Right renal cortex interstitium (tissue), 3 donors: ENCODE measurements at regions not wholly inside any gene's neighbourhood (a gene's known extent, or its start where the extent isn't known, plus 50 kb on each side); places are given as distances from the start of the nearest gene placed in this dataset.

ENCODE experiments used
- DNase-seq, 3 donors: peaks; one replicate each; pipeline ENCODE4 v3.0.0-alpha.2; 2013; ENCODE audit warnings: low read depth in 3 of 3, low spot score in 2 of 3

GRCh38 chr1:229040630-229041358 is 230.1 kb upstream of the RAB4A start:
- DNase-seq: no peak

- DNase-seq: no peak
These were observed 229.0 kb upstream of the RAB4A start for GRCh38 chr1:229041946-229042345.

GRCh38 chr1:229042482-229042881 is 228.4 kb upstream of the RAB4A start:
- DNase-seq: no peak

GRCh38 chr1:229043115-229043514 is 227.8 kb upstream of the RAB4A start:
- DNase-seq: no peak

GRCh38 chr1:229046251-229046853 is 224.6 kb upstream of the RAB4A start:
- DNase-seq: no peak

- DNase-seq: no peak
These were observed 223.6 kb upstream of the RAB4A start for GRCh38 chr1:229047161-229047839.

- DNase-seq: no peak
These were observed 222.9 kb upstream of the RAB4A start for GRCh38 chr1:229047840-229048620.

- DNase-seq: no peak
These were observed 222.0 kb upstream of the RAB4A start for GRCh38 chr1:229048896-229049295.

- DNase-seq: no peak
These were observed 214.9 kb upstream of the RAB4A start for GRCh38 chr1:229056046-229056445.

- DNase-seq: no peak
These were observed 212.8 kb upstream of the RAB4A start for GRCh38 chr1:229058111-229058561.

GRCh38 chr1:229058729-229059128 is 212.2 kb upstream of the RAB4A start:
- no peak for DNase-seq

GRCh38 chr1:229059671-229060539 is 211.0 kb upstream of the RAB4A start:
- DNase-seq: no peak

GRCh38 chr1:229062135-229062534 is 208.8 kb upstream of the RAB4A start:
- DNase-seq: no peak

- DNase-seq: no peak
These were observed 207.6 kb upstream of the RAB4A start for GRCh38 chr1:229063154-229063773.

- DNase-seq: no peak
These were observed 206.4 kb upstream of the RAB4A start for GRCh38 chr1:229064320-229065168.

GRCh38 chr1:229065613-229066012 is 205.3 kb upstream of the RAB4A start:
- no peak for DNase-seq

GRCh38 chr1:229066591-229066990 is 204.3 kb upstream of the RAB4A start:
- DNase-seq: no peak

GRCh38 chr1:229067546-229067945 is 203.4 kb upstream of the RAB4A start:
- DNase-seq: no peak
